ENCODE measurements at regions not wholly inside any gene's neighbourhood (a gene's known extent, or its start where the extent isn't known, plus 50 kb on each side); places are given as distances from the start of the nearest gene placed in this dataset.

- TF ChIP-seq, protein P1, sequence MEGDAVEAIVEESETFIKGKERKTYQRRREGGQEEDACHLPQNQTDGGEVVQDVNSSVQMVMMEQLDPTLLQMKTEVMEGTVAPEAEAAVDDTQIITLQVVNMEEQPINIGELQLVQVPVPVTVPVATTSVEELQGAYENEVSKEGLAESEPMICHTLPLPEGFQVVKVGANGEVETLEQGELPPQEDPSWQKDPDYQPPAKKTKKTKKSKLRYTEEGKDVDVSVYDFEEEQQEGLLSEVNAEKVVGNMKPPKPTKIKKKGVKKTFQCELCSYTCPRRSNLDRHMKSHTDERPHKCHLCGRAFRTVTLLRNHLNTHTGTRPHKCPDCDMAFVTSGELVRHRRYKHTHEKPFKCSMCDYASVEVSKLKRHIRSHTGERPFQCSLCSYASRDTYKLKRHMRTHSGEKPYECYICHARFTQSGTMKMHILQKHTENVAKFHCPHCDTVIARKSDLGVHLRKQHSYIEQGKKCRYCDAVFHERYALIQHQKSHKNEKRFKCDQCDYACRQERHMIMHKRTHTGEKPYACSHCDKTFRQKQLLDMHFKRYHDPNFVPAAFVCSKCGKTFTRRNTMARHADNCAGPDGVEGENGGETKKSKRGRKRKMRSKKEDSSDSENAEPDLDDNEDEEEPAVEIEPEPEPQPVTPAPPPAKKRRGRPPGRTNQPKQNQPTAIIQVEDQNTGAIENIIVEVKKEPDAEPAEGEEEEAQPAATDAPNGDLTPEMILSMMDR (conservative IDR thresholded peaks at IDR 0.05) = no peak
- TF ChIP-seq ZFX (IDR thresholded peaks at IDR 0.05) = no peak
Observed at GRCh38 chr3:30256474-30256873, 349.9 kb upstream of the TGFBR2 start.
